Gastroesophageal sphincter (tissue), 4 donors: ENCODE measurements at regions not wholly inside any gene's neighbourhood (a gene's known extent, or its start where the extent isn't known, plus 50 kb on each side); places are given as distances from the start of the nearest gene placed in this dataset.

Experiments used
- ATAC-seq: fragments of 150-250 bp; one replicate; pipeline ENCODE4 v1.9.1; 2016; ENCODE audit warnings: mild to moderate bottlenecking, moderate library complexity
- H3K27ac ChIP-seq, 4 donors: fragments of 200-600 bp; sonication (generic) in 3 of 4; 1 replicate in 3 of 4; 2 replicates in 1 of 4; pipeline ENCODE4 v1.5.1; 2016 to 2019
- H3K27me3 ChIP-seq: fragments of 200-600 bp; sonication (generic); one replicate; pipeline ENCODE4 v1.5.1; 2019
- H3K36me3 ChIP-seq, 2 donors: fragments of 200-600 bp; sonication (generic); one replicate each; pipeline ENCODE4 v1.5.1; 2019; ENCODE audit warnings: control low read depth in 1 of 2
- H3K4me1 ChIP-seq, 3 donors: fragments of 200-600 bp; sonication (generic); 1 replicate in 2 of 3; 2 replicates in 1 of 3; pipeline ENCODE4 v1.5.1; 2016 to 2019; ENCODE audit warnings: control low read depth in 2 of 3
- H3K4me3 ChIP-seq, 2 donors: fragments of 200-600 bp; sonication (generic); one replicate each; pipeline ENCODE4 v1.5.1; 2019; ENCODE audit warnings: mild to moderate bottlenecking in 1 of 2, moderate library complexity in 1 of 2
- H3K9me3 ChIP-seq, 3 donors: fragments of 200-600 bp; sonication (generic); one replicate each; pipeline ENCODE4 v1.5.1; 2017 to 2019; ENCODE audit warnings: control low read depth in 2 of 3
- CTCF ChIP-seq, 4 experiments: fragments of 200-600 bp in 2 of 4; fragments of 450-650 bp in 2 of 4; sonication (generic) in 1 of 4; IDR thresholded peaks; one replicate each; pipeline ENCODE4 v1.5.1; 2017 to 2019; ENCODE audit warnings: antibody characterized with exemption in 4 of 4, mild to moderate bottlenecking in 2 of 4, moderate library complexity in 2 of 4
- EP300 ChIP-seq: sonication (generic); formaldehyde crosslinking; IDR thresholded peaks from one replicate; pipeline ENCODE4 v1.6.1; 2017; ENCODE audit warnings: antibody characterized with exemption, mild to moderate bottlenecking
- POLR2A ChIP-seq, 2 donors: fragments of 450-650 bp; IDR thresholded peaks; one replicate each; pipeline ENCODE4 v1.6.1; 2017; ENCODE audit warnings: antibody characterized with exemption in 2 of 2, mild to moderate bottlenecking in 2 of 2, moderate library complexity in 1 of 2
- POLR2AphosphoS5 ChIP-seq: sonication (generic); formaldehyde crosslinking; IDR thresholded peaks from one replicate; pipeline ENCODE4 v1.6.1; 2017; ENCODE audit warnings: antibody characterized with exemption
- WGBS, 2 donors: methylation state at CpG; one replicate each; pipeline ENCODE4 v1.1.5; 2018; ENCODE audit warnings: low coverage in 1 of 2; 5-methylcytosine and 5-hydroxymethylcytosine counted together

- Histone ChIP-seq H3K4me3 (no peak overlapping the region), H3K4me1 (no peaks in the 10 kb centered on the region), H3K27ac (no peak overlapping the region), H3K36me3 (no peaks in the 10 kb centered on the region), H3K9me3 (no peaks in the 10 kb centered on the region), H3K27me3 (peaks cover 11% of the 10 kb centered on the region)
- TF ChIP-seq POLR2AphosphoS5 = no peak
- TF ChIP-seq POLR2A (IDR thresholded peaks at IDR 0.05) = no peak
- no peak for TF ChIP-seq CTCF (IDR thresholded peaks at IDR 0.05)
- TF ChIP-seq EP300 = no peak
- 81 to 85% methylated on average over 8 of the region's 8 CpGs for WGBS, 2 donors
- ATAC-seq = no peak
Observed at GRCh38 chr16:73319737-73320136, 271.8 kb upstream of the ZFHX3 start.

GRCh38 chr16:73319261-73319660, 271.3 kb upstream of the ZFHX3 start:
- TF ChIP-seq POLR2A (IDR thresholded peaks at IDR 0.05) (no peak), POLR2AphosphoS5 (no peak), CTCF (IDR thresholded peaks at IDR 0.05) (no peak), EP300 (no peak)
- ATAC-seq = no peak
- Histone ChIP-seq H3K27ac (no peak overlapping the region), H3K27me3 (peaks cover 11% of the 10 kb centered on the region), H3K4me3 (no peak overlapping the region), H3K9me3 (no peaks in the 10 kb centered on the region), H3K36me3 (no peaks in the 10 kb centered on the region), H3K4me1 (no peaks in the 10 kb centered on the region)
- WGBS, 2 donors = 76 to 94% methylated on average over 10 of the region's 10 CpGs

GRCh38 chr16:73317321-73317857, 269.5 kb upstream of the ZFHX3 start:
- WGBS, 2 donors = 70 to 84% methylated on average over 8 to 10 of the region's 12 CpGs
- no peaks in the 10 kb centered on the region for H3K36me3 ChIP-seq
- H3K4me1 ChIP-seq = no peaks in the 10 kb centered on the region
- ATAC-seq = no peak
- H3K9me3 ChIP-seq = no peaks in the 10 kb centered on the region
- H3K27ac ChIP-seq = no peak overlapping the region
- no peak for TF ChIP-seq POLR2A (IDR thresholded peaks at IDR 0.05)
- no peak for TF ChIP-seq POLR2AphosphoS5
- no peak for TF ChIP-seq CTCF (IDR thresholded peaks at IDR 0.05)
- TF ChIP-seq EP300 = no peak
- H3K4me3 ChIP-seq = no peak overlapping the region
- peaks cover under 1% of the 10 kb centered on the region for H3K27me3 ChIP-seq

GRCh38 chr16:73315645-73316044, 267.7 kb upstream of the ZFHX3 start:
- no peak for ATAC-seq
- H3K4me3 ChIP-seq = no peak overlapping the region

More at GRCh38 chr16:73315645-73316044, 267.7 kb upstream of the ZFHX3 start:
- H3K36me3 ChIP-seq = no peaks in the 10 kb centered on the region
- no peaks in the 10 kb centered on the region for H3K27me3 ChIP-seq
- H3K4me1 ChIP-seq = no peaks in the 10 kb centered on the region
- H3K9me3 ChIP-seq = no peaks in the 10 kb centered on the region
- no peak overlapping the region for H3K27ac ChIP-seq
- 40 to 73% methylated on average over 2 to 6 of the region's 7 CpGs for WGBS, 2 donors
- TF ChIP-seq EP300 (no peak), POLR2A (IDR thresholded peaks at IDR 0.05) (no peak), CTCF (IDR thresholded peaks at IDR 0.05) (no peak), POLR2AphosphoS5 (no peak)
